ENCODE measurements at regions not wholly inside any gene's neighbourhood (a gene's known extent, or its start where the extent isn't known, plus 50 kb on each side); places are given as distances from the start of the nearest gene placed in this dataset.
A peak's percentile ranks its signal among the peaks of the same experiment; 100 is the strongest.

GRCh38 chr20:4601630-4602296 lies 84.5 kb upstream of the PRNP start (continued):
- TF ChIP-seq ELF1 (IDR thresholded peaks at IDR 0.05; ENCODE audit: borderline replicate concordance, low read depth) (no peak), SP1 (IDR thresholded peaks at IDR 0.05; ENCODE audit: low read depth) (peak; percentile 55; the same call in 1 of the 2 replicates), YY1 (IDR thresholded peaks at IDR 0.05; ENCODE audit: extremely low read depth, insufficient replicate concordance, low read depth, low read length) (no peak)

- POLR2A ChIA-PET = interaction anchor here (0.7 kb wide), 1 partner anchor 439 kb away, joined by 3 read pairs; no protein-coding TSS in a partner anchor
- intact Hi-C loops (cut with micrococcal nuclease) = no loop called here
Observed at GRCh38 chr20:4600308-4601014, 85.8 kb upstream of the PRNP start.

More at GRCh38 chr20:4600308-4601014, 85.8 kb upstream of the PRNP start:
- no TSS peak for BruUV-seq (replicated peaks)
- no peak overlapping the region for H3K9ac ChIP-seq (ENCODE audit: low read length)
- peaks cover 24 to 32% of the 10 kb centered on the region in 2 experiments for H3K4me1 ChIP-seq (ENCODE audit: control insufficient read depth in 1 of 2, insufficient read depth in 2 of 2, low read length in 2 of 2)
- peak overlapping the region; percentile 75 for H2AFZ ChIP-seq (ENCODE audit: low read depth, low read length, poor library complexity, severe bottlenecking)
- no peaks in the 10 kb centered on the region for H3K79me2 ChIP-seq (ENCODE audit: insufficient read depth, low read length)
- H3K9me2 ChIP-seq (ENCODE audit: insufficient read depth) = no peaks in the 10 kb centered on the region
- H3K27me3 ChIP-seq (ENCODE audit: insufficient read depth, low read length) = no peaks in the 10 kb centered on the region
- ChIA-PET RAD21 (ENCODE audit: low non-redundant PET in 1 of 2, low total read pairs in 2 of 2, uncharacterized antibody in 2 of 2, unreplicated experiment in 2 of 2) (no interaction called here), CTCF (interaction anchor here (2.0 kb wide), 1 partner anchor 13 kb away, joined by 11 read pairs; no protein-coding TSS in a partner anchor)
- peak overlapping the region in 1 of 2 experiments; percentile 21; a peak in 1 of 4 replicates for H3K4me3 ChIP-seq (replicated peaks in 1 of 2; ENCODE audit: low read depth in 1 of 2, low read length in 2 of 2)
- no peaks in the 10 kb centered on the region for H4K20me1 ChIP-seq (ENCODE audit: insufficient read depth)
- H3K4me2 ChIP-seq (ENCODE audit: low read length) = peak overlapping the region; percentile 79
- H3K9me3 ChIP-seq (ENCODE audit: control insufficient read depth in 1 of 2, insufficient read depth in 1 of 2, low read depth in 1 of 2, low read length in 2 of 2) = no peaks in the 10 kb centered on the region
- ATAC-seq (peak; percentile 51), DNase-seq (ENCODE audit: low read depth, low spot score) (no peak)
- H3K27ac ChIP-seq (ENCODE audit: low read depth, low read length) = peak overlapping the region; percentile 63; the same call in 1 of the 2 replicates
- H3K36me3 ChIP-seq (ENCODE audit: control insufficient read depth in 1 of 2, insufficient read depth in 2 of 2, low read length in 2 of 2) = no peaks in the 10 kb centered on the region
- no peak for TF ChIP-seq ZBTB33 (IDR thresholded peaks at IDR 0.05; ENCODE audit: extremely low read depth, insufficient replicate concordance, low read length)
- no peak for TF ChIP-seq YY1 (IDR thresholded peaks at IDR 0.05; ENCODE audit: extremely low read depth, insufficient replicate concordance, low read depth, low read length)
- TF ChIP-seq CEBPB (IDR thresholded peaks at IDR 0.05; ENCODE audit: low read depth) = peak; percentile 53; the same call in 1 of the 2 replicates
- 0 out of 2 replicates have a peak, but pooled peaks have one; percentile 28 for TF ChIP-seq EGR1 (IDR thresholded peaks at IDR 0.05; ENCODE audit: low read depth)
- TF ChIP-seq POLR2AphosphoS5 (IDR thresholded peaks at IDR 0.05; ENCODE audit: low read depth, low read length) = no peak
